Breast epithelium (tissue), 4 donors: ENCODE measurements at regions not wholly inside any gene's neighbourhood (a gene's known extent, or its start where the extent isn't known, plus 50 kb on each side); places are given as distances from the start of the nearest gene placed in this dataset.

Experiments
- DNase-seq, 2 donors: peaks; one replicate each; pipeline ENCODE4 v3.0.0-alpha.2; 2019; ENCODE audit warnings: low spot score in 2 of 2
- H3K27ac ChIP-seq, 2 donors: fragments of 200-600 bp; sonication (generic) in 1 of 2; one replicate each; pipeline ENCODE4 v1.5.1; 2016 to 2019; ENCODE audit warnings: mild to moderate bottlenecking in 1 of 2
- H3K27me3 ChIP-seq, 2 donors: fragments of 200-600 bp; sonication (generic) in 1 of 2; one replicate each; pipeline versions ENCODE4 v1.5.1 to v1.6.0; 2017 to 2019; ENCODE audit warnings: control low read depth in 1 of 2, mild to moderate bottlenecking in 1 of 2
- H3K36me3 ChIP-seq: fragments of 200-600 bp; one replicate; pipeline ENCODE4 v1.5.1; 2019
- H3K4me1 ChIP-seq, 2 donors: fragments of 200-600 bp; sonication (generic); one replicate each; pipeline ENCODE4 v1.5.1; 2016 to 2019; ENCODE audit warnings: control low read depth in 1 of 2
- H3K4me3 ChIP-seq, 3 donors: fragments of 200-600 bp; sonication (generic); 1 replicate in 2 of 3; 2 replicates in 1 of 3; pipeline ENCODE4 v1.5.1; 2016 to 2019; ENCODE audit warnings: mild to moderate bottlenecking in 3 of 3, moderate library complexity in 2 of 3
- H3K9me3 ChIP-seq, 2 donors: fragments of 200-600 bp; sonication (generic) in 1 of 2; one replicate each; pipeline ENCODE4 v1.5.1; 2016 to 2019; ENCODE audit warnings: control low read depth in 1 of 2
- POLR2A ChIP-seq: fragments of 450-650 bp; IDR thresholded peaks from one replicate; pipeline ENCODE4 v1.6.1; 2016; ENCODE audit warnings: antibody characterized with exemption, mild to moderate bottlenecking, moderate library complexity
- POLR2AphosphoS5 ChIP-seq, 3 donors: sonication (generic); formaldehyde crosslinking; IDR thresholded peaks; one replicate each; pipeline ENCODE4 v1.6.1; 2017; ENCODE audit warnings: antibody characterized with exemption in 3 of 3
- intact Hi-C: fragments of 100-400 bp; cut with DNase I; formaldehyde crosslinking; loops from one replicate; pipeline ENCODE4 v1.15.1; 2023; ENCODE audit warnings: low total_unique reads
- TF ChIP-seq, protein P1 (sequence below), 3 donors: fragments of 450-650 bp; IDR thresholded peaks; one replicate each; pipeline ENCODE4 v1.5.1; 2016 to 2017; ENCODE audit warnings: antibody characterized with exemption in 3 of 3, mild to moderate bottlenecking in 3 of 3, moderate library complexity in 3 of 3

DNA sequence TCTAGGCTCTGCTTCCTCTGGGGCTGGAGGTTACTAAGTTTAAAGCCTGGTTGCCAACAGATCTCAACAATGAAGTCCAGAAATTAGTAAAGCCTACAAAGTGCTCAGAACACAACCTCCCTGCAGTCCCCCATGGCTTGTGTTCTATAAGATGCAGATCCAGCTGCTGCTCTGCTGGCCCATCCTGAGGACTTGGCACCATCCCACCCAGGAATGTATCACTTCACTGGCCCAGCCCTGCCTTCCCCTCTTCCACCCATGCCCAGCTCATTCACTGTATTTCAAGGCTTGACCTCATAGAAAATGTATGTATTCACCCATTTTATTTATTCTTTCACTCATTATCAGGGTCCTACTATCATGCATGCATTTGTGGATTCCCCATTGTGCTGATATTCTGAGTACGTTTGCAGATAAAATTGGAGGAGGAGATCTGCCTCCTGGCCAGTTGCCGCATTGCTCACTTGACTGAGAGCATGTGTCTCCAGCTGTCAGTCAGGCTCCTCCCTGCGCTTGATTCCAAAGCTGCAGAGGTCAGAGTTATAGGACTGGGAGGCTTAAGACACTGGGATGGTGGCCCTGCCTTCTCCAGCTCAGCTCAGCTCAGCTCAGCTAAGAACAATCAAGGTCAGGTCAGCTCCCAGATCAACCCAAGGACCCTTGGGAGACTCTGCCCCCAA lies 104.8 kb downstream of the MAFB start:
- DNase-seq = no peak
- H3K27ac ChIP-seq = no peak overlapping the region
- no peaks in the 10 kb centered on the region for H3K27me3 ChIP-seq
- no peaks in the 10 kb centered on the region for H3K9me3 ChIP-seq
- intact Hi-C loops = no loop called here
- H3K4me1 ChIP-seq = no peaks in the 10 kb centered on the region
- TF ChIP-seq POLR2A = no peak
- no peak for TF ChIP-seq POLR2AphosphoS5 (IDR thresholded peaks at IDR 0.05)
- TF ChIP-seq, protein P1, sequence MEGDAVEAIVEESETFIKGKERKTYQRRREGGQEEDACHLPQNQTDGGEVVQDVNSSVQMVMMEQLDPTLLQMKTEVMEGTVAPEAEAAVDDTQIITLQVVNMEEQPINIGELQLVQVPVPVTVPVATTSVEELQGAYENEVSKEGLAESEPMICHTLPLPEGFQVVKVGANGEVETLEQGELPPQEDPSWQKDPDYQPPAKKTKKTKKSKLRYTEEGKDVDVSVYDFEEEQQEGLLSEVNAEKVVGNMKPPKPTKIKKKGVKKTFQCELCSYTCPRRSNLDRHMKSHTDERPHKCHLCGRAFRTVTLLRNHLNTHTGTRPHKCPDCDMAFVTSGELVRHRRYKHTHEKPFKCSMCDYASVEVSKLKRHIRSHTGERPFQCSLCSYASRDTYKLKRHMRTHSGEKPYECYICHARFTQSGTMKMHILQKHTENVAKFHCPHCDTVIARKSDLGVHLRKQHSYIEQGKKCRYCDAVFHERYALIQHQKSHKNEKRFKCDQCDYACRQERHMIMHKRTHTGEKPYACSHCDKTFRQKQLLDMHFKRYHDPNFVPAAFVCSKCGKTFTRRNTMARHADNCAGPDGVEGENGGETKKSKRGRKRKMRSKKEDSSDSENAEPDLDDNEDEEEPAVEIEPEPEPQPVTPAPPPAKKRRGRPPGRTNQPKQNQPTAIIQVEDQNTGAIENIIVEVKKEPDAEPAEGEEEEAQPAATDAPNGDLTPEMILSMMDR (IDR thresholded peaks at IDR 0.05) = no peak
- H3K36me3 ChIP-seq = no peaks in the 10 kb centered on the region
- H3K4me3 ChIP-seq = no peak overlapping the region

DNA sequence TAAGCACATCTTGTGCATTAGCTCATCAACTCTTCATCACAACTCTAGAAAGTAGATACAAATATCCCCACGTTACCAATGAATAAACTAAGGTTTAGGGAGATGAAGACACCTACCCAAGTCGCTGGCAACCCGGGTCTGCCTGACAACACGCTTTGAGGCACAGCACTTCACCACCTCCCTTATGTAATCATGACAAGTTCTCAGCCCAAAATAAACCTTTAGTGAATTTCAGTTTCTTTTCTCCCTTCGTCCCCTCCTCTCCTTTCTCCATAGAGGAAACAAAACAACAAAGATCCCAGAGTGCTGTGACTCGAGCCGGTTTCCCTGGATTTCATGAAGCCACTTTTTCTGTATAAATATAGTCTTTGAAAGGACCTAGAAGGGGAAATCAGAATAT lies 105.4 kb downstream of the MAFB start:
- no peak overlapping the region for H3K4me3 ChIP-seq
- no peaks in the 10 kb centered on the region for H3K36me3 ChIP-seq
- H3K9me3 ChIP-seq = no peaks in the 10 kb centered on the region
- DNase-seq = no peak
- H3K4me1 ChIP-seq = no peaks in the 10 kb centered on the region
- no peak overlapping the region for H3K27ac ChIP-seq
- TF ChIP-seq, protein P1 (IDR thresholded peaks at IDR 0.05) = no peak
- TF ChIP-seq POLR2AphosphoS5 (IDR thresholded peaks at IDR 0.05) (no peak), POLR2A (no peak)
- no peaks in the 10 kb centered on the region for H3K27me3 ChIP-seq
- intact Hi-C loops = no loop called here

DNA sequence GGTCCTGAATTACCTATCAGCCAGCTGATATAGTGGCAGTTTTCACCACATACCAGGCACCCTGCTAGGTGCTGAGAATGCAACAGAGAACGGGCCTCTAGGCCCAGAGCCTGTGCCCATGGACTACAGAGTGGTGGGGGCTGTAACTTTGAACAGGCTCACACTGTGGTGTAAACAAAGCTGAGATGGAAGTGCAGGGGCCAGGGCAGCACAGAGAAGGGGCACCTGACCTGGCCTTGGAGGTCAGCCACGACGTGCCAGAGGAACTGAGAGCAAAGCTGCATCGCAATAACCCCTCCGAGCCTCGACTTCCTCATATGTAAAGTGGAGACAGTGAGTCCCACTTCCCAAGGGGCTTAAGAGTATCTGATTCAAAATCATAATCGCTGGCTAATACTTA lies 105.8 kb downstream of the MAFB start:
- Histone ChIP-seq H3K27ac (no peak overlapping the region), H3K27me3 (no peaks in the 10 kb centered on the region), H3K36me3 (no peaks in the 10 kb centered on the region), H3K9me3 (no peaks in the 10 kb centered on the region), H3K4me1 (no peaks in the 10 kb centered on the region), H3K4me3 (no peak overlapping the region)
- DNase-seq = no peak
- TF ChIP-seq, protein P1 (IDR thresholded peaks at IDR 0.05) = no peak
- TF ChIP-seq POLR2A (no peak), POLR2AphosphoS5 (IDR thresholded peaks at IDR 0.05) (no peak)
- intact Hi-C loops = no loop called here

DNA sequence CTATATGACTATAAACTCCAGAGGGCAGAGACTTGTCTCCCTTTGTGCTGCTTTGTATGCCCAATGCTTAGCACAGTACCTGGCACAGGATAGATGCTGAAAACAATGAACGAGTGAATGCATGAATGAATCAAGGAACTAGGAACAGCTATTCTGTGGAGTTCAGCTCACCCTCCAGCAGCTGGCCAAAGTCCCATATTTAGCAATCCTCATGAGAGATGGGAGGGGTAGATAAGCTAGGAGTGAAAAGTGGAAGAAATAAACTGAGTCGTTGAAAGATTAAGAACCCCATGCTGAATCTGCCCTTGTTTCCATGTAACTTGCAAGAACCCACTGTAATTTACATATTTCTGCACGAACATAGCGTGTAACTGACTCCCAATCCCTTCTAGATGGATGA lies 106.5 kb downstream of the MAFB start:
- Histone ChIP-seq H3K27me3 (no peaks in the 10 kb centered on the region), H3K27ac (no peak overlapping the region)
- intact Hi-C loops = no loop called here

DNA sequence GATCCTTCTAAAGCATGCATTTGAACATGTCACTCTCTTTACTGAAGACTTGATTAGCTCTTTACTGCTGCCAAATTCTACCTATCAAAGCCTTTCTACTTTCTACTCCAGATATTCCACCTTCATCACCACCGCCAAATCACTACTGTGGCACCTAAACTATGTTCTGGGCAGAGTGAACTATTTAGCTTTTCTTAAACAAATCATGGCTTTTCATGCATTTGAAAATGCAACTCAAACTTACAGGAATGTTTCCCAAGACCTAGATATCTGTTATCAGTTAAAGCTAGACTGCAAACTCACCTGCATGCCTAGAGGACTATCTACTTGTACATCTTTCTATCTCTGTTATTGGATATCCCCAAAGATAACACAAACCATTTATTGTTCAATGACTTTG lies 109.3 kb downstream of the MAFB start:
- no peak for TF ChIP-seq POLR2A
- TF ChIP-seq POLR2AphosphoS5 (IDR thresholded peaks at IDR 0.05) = no peak
- TF ChIP-seq, protein P1 (IDR thresholded peaks at IDR 0.05) = no peak
- H3K27me3 ChIP-seq = no peaks in the 10 kb centered on the region
- no peak overlapping the region for H3K27ac ChIP-seq
- no peak overlapping the region for H3K4me3 ChIP-seq
- no peaks in the 10 kb centered on the region for H3K9me3 ChIP-seq
- no peaks in the 10 kb centered on the region for H3K4me1 ChIP-seq
- H3K36me3 ChIP-seq = no peaks in the 10 kb centered on the region
- intact Hi-C loops = no loop called here
- no peak for DNase-seq

More for the DNA sequence above, 106.5 kb downstream of the MAFB start:
- no peak for DNase-seq
- Histone ChIP-seq H3K36me3 (no peaks in the 10 kb centered on the region), H3K4me3 (no peak overlapping the region), H3K4me1 (no peaks in the 10 kb centered on the region), H3K9me3 (no peaks in the 10 kb centered on the region)
- no peak for TF ChIP-seq POLR2A
- TF ChIP-seq POLR2AphosphoS5 (IDR thresholded peaks at IDR 0.05) = no peak
- TF ChIP-seq, protein P1 (IDR thresholded peaks at IDR 0.05) = no peak
